Retinal pigment epithelial cell (primary cell): ENCODE measurements at regions not wholly inside any gene's neighbourhood (a gene's known extent, or its start where the extent isn't known, plus 50 kb on each side); places are given as distances from the start of the nearest gene placed in this dataset.

Source experiments
- DNase-seq: peaks from one replicate; pipeline ENCODE4 v3.0.0-alpha.2; 2010; ENCODE audit warnings: low read depth
- H3K4me3 ChIP-seq: 2 replicates; pipeline ENCODE4 v1.5.1; 2011; ENCODE audit warnings: mild to moderate bottlenecking, low read length, control low read depth, moderate library complexity
- TF ChIP-seq, protein P1 (sequence below): conservative IDR thresholded peaks from 2 replicates; pipeline ENCODE4 v1.5.1; 2011; ENCODE audit warnings: low read depth, low read length, control low read depth, inconsistent platforms

DNA sequence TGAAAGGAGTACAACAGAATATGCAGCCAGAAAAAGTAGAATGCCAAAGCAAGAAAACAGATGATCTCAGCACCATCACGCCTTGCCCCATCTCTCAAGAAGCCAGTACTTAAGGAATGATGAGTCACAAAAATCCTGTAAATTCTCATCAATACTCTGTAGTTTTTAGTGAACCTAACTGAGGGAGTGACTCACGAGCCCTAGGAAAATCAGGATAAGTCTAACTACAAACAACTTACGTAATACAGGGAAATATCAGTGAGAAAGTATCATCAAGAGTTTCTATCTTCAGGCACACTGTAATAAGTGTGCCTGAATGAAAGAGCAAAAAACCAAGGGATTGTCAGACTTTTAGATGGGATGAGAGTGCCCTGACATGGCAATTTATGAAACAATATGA lies 644.4 kb downstream of the STPG2 start:
- no peak overlapping the region for H3K4me3 ChIP-seq
- TF ChIP-seq, protein P1, sequence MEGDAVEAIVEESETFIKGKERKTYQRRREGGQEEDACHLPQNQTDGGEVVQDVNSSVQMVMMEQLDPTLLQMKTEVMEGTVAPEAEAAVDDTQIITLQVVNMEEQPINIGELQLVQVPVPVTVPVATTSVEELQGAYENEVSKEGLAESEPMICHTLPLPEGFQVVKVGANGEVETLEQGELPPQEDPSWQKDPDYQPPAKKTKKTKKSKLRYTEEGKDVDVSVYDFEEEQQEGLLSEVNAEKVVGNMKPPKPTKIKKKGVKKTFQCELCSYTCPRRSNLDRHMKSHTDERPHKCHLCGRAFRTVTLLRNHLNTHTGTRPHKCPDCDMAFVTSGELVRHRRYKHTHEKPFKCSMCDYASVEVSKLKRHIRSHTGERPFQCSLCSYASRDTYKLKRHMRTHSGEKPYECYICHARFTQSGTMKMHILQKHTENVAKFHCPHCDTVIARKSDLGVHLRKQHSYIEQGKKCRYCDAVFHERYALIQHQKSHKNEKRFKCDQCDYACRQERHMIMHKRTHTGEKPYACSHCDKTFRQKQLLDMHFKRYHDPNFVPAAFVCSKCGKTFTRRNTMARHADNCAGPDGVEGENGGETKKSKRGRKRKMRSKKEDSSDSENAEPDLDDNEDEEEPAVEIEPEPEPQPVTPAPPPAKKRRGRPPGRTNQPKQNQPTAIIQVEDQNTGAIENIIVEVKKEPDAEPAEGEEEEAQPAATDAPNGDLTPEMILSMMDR = no peak
- peak; percentile 42 for DNase-seq

DNA sequence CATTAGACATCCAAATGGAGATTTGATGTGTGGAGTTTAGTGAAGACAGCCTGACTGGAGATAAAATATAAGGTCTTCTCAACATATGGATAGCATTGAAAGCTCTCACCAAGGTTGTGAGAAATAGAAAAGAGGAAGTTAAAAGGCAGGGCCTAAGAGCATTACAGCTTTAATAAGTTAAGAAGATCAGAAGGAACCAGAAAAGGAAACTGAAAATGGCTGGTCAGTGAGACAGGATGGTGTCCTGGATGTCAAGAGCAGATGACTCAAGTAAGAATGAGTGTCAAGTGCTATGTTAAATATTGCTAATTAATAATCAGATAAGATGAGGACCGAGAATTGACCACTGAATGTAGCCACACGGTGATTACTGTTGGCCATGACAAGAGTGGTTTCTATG lies 642.9 kb downstream of the STPG2 start:
- H3K4me3 ChIP-seq = no peak overlapping the region
- no peak for DNase-seq
- TF ChIP-seq, protein P1 = no peak

DNA sequence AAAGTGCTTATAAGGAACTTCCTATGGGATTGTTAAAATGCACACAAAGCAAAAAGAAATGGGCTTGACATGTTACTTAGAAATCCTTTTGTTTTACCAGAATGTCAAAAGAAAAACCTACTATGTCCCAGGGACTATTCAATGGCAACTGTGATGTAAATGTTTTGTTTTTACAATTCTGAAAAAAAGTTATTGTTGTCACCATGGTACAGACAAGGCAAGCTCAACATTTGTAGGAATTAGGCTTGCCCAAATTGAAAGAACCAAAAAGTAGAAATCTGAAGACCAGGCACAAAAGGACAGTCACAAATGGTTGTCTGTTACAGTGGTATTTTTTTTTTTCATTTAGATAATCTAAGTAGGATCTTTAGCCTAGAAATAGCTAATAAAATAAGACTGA lies 638.6 kb downstream of the STPG2 start:
- TF ChIP-seq, protein P1 = no peak
- DNase-seq = no peak
- H3K4me3 ChIP-seq = no peak overlapping the region

DNA sequence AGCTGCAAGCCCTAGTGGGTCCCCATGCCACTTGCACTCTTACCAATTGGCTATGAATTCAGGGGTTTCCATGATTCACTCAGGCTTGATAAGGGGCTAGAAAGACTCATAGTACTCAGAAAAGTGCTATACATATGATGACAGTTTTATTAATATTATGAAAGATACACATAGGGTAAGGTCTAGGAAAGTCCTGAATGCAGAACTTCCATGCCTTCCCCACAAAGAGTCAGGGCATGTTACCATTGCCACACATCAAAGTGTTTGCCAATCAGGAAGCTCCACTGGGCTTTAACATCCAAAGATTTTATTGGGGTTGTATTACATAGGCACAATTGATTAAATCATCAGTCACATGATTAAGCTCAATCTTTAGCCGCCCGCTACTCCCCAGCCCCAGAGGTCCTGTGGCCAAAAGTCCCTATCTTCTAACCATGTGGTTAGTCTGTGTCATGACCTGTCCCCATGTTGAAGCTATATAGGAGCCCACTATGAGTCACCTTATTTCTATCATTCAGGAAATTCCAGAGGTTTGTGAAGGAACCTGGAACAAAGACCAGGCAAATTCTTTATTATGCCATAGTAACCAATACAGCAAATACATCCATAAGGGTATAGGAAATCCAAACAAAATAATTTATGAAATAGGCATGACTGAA lies 635.6 kb downstream of the STPG2 start:
- no peak overlapping the region for H3K4me3 ChIP-seq
- no peak for DNase-seq
- TF ChIP-seq, protein P1 = no peak
